IMR-90 (cell line): ENCODE measurements at regions not wholly inside any gene's neighbourhood (a gene's known extent, or its start where the extent isn't known, plus 50 kb on each side); places are given as distances from the start of the nearest gene placed in this dataset.

Experiments used
- BHLHE40 ChIP-seq: fragments of 150-350 bp; IDR thresholded peaks from 2 replicates; pipeline ENCODE4 v1.6.1; 2016; ENCODE audit warnings: mild to moderate bottlenecking, low read depth, low read length
- FOS ChIP-seq: fragments of 150-350 bp; IDR thresholded peaks from 2 replicates; pipeline ENCODE4 v1.6.1; 2016; ENCODE audit warnings: low read depth, low read length
- MAFK ChIP-seq: IDR thresholded peaks from 2 replicates; pipeline ENCODE4 v1.6.1; 2012; ENCODE audit warnings: low read depth, low read length, improper control_type of control experiment
- MAZ ChIP-seq: IDR thresholded peaks from 2 replicates; pipeline ENCODE4 v1.6.1; 2012; ENCODE audit warnings: low read depth, mild to moderate bottlenecking, low read length, improper control_type of control experiment, moderate library complexity, borderline replicate concordance
- POLR2A ChIP-seq: IDR thresholded peaks from 2 replicates; pipeline ENCODE4 v1.6.1; 2012; ENCODE audit warnings: mild to moderate bottlenecking, low read depth, low read length
- RAD21 ChIP-seq: IDR thresholded peaks from 2 replicates; pipeline ENCODE4 v1.6.1; 2012; ENCODE audit warnings: low read length, improper control_type of control experiment
- RFX5 ChIP-seq: IDR thresholded peaks from 2 replicates; pipeline ENCODE4 v1.8.0; 2012; ENCODE audit warnings: low read depth, mild to moderate bottlenecking, low read length, moderate library complexity
- TF ChIP-seq, protein P1 (sequence below): conservative IDR thresholded peaks from 2 replicates; pipeline ENCODE4 v1.5.1; 2012; ENCODE audit warnings: mild to moderate bottlenecking, low read depth, low read length, improper control_type of control experiment
- TF ChIP-seq, protein P2 (sequence below): fragments of 150-350 bp; IDR thresholded peaks from 2 replicates; pipeline ENCODE4 v1.6.1; 2017; ENCODE audit warnings: mild to moderate bottlenecking, antibody characterized with exemption, low read length, low read depth
- TF ChIP-seq, protein P3 (sequence below): fragments of 150-350 bp; IDR thresholded peaks from 2 replicates; pipeline ENCODE4 v1.6.1; 2016; ENCODE audit warnings: low read depth, mild to moderate bottlenecking, low read length, moderate library complexity, borderline replicate concordance

DNA sequence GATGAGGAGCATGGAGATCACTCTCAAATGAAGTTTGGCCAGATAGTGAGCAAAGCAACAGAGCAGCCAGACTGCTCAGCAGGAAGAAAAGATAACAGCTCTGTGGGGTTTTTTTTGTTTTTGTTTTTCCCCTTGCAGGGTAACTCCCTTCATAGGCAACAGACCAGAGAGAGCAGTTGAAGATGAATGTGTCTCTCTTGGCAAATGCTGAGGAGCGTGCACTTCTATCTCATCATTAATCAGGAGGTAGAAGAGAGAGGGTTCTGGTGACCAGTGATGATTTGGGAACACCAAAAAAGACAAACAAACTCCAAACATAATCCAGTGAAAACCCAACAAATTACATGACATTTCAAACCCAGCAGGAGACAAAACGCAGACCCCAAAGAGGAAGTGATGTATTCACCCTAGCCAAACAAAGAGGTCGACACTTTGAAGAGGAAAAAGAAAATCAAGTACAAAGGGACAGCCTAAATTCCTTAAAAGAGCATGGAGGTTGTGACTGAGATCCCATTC is 66.2 kb upstream of the RREB1 start:
- TF ChIP-seq, protein P1, sequence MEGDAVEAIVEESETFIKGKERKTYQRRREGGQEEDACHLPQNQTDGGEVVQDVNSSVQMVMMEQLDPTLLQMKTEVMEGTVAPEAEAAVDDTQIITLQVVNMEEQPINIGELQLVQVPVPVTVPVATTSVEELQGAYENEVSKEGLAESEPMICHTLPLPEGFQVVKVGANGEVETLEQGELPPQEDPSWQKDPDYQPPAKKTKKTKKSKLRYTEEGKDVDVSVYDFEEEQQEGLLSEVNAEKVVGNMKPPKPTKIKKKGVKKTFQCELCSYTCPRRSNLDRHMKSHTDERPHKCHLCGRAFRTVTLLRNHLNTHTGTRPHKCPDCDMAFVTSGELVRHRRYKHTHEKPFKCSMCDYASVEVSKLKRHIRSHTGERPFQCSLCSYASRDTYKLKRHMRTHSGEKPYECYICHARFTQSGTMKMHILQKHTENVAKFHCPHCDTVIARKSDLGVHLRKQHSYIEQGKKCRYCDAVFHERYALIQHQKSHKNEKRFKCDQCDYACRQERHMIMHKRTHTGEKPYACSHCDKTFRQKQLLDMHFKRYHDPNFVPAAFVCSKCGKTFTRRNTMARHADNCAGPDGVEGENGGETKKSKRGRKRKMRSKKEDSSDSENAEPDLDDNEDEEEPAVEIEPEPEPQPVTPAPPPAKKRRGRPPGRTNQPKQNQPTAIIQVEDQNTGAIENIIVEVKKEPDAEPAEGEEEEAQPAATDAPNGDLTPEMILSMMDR = no peak
- TF ChIP-seq POLR2A (no peak), RAD21 (no peak), BHLHE40 (no peak), RFX5 (no peak), MAZ (no peak), FOS (no peak), MAFK (no peak)
- TF ChIP-seq, protein P2, sequence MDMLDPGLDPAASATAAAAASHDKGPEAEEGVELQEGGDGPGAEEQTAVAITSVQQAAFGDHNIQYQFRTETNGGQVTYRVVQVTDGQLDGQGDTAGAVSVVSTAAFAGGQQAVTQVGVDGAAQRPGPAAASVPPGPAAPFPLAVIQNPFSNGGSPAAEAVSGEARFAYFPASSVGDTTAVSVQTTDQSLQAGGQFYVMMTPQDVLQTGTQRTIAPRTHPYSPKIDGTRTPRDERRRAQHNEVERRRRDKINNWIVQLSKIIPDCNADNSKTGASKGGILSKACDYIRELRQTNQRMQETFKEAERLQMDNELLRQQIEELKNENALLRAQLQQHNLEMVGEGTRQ = no peak
- TF ChIP-seq, protein P3, sequence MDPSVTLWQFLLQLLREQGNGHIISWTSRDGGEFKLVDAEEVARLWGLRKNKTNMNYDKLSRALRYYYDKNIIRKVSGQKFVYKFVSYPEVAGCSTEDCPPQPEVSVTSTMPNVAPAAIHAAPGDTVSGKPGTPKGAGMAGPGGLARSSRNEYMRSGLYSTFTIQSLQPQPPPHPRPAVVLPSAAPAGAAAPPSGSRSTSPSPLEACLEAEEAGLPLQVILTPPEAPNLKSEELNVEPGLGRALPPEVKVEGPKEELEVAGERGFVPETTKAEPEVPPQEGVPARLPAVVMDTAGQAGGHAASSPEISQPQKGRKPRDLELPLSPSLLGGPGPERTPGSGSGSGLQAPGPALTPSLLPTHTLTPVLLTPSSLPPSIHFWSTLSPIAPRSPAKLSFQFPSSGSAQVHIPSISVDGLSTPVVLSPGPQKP = no peak
